Right lobe of liver (tissue), 4 donors: ENCODE measurements at regions not wholly inside any gene's neighbourhood (a gene's known extent, or its start where the extent isn't known, plus 50 kb on each side); places are given as distances from the start of the nearest gene placed in this dataset.

Source experiments
- POLR2A ChIP-seq: fragments of 450-650 bp; IDR thresholded peaks from one replicate; pipeline ENCODE4 v1.6.1; 2017; ENCODE audit warnings: antibody characterized with exemption, mild to moderate bottlenecking
- TF ChIP-seq, protein P1 (sequence below), 4 donors: fragments of 200-600 bp in 3 of 4; fragments of 450-650 bp in 1 of 4; IDR thresholded peaks; one replicate each; pipeline versions ENCODE4 v1.5.1 to v1.8.0; 2016 to 2022; ENCODE audit warnings: antibody characterized with exemption in 4 of 4, mild to moderate bottlenecking in 2 of 4
- donor health status: DM: no; HTN: no; CAD: no.
- donor health status: DM: no; HTN: no; CAD: no.
- donor health status: DM: no; HTN: yes; CAD: no.

DNA sequence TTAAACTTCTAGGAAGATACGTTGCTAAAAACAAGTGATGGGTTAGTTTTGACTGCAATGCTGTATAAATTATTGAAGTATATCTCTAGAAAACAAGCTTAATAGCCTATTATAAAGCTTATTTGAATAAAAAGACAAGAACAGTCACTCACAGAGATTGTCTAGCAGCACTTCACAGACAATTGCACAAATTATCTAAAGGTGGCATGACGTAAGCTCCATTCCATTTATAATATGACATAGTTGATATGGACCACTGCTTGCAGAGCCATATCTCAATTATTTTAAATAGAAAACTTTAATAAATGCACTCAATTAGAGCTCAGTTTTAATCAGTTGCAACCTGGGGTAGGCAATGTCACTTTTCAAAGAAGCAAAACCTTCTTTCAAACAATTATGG lies 319.9 kb upstream of the GBE1 start:
- TF ChIP-seq, protein P1, sequence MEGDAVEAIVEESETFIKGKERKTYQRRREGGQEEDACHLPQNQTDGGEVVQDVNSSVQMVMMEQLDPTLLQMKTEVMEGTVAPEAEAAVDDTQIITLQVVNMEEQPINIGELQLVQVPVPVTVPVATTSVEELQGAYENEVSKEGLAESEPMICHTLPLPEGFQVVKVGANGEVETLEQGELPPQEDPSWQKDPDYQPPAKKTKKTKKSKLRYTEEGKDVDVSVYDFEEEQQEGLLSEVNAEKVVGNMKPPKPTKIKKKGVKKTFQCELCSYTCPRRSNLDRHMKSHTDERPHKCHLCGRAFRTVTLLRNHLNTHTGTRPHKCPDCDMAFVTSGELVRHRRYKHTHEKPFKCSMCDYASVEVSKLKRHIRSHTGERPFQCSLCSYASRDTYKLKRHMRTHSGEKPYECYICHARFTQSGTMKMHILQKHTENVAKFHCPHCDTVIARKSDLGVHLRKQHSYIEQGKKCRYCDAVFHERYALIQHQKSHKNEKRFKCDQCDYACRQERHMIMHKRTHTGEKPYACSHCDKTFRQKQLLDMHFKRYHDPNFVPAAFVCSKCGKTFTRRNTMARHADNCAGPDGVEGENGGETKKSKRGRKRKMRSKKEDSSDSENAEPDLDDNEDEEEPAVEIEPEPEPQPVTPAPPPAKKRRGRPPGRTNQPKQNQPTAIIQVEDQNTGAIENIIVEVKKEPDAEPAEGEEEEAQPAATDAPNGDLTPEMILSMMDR (IDR thresholded peaks at IDR 0.05), result no peak
- TF ChIP-seq POLR2A, result no peak
